HFFc6 (cell line): ENCODE measurements at regions not wholly inside any gene's neighbourhood (a gene's known extent, or its start where the extent isn't known, plus 50 kb on each side); places are given as distances from the start of the nearest gene placed in this dataset.
"Not testable (repeated sequence)": the region's sequence is repeated elsewhere in the genome, so short reads cannot be mapped to it uniquely, and the experiment has no call there.

Experiments used
- DNase-seq: peaks from one replicate; pipeline ENCODE4 v3.0.0-alpha.2; 2018
- H3K27ac Mint-ChIP-seq: 2 replicates; pipeline ENCODE4 v1.8.0; 2020; ENCODE audit warnings: mild to moderate bottlenecking, mixed read lengths
- H3K27me3 Mint-ChIP-seq: 2 replicates; pipeline ENCODE4 v1.8.0; 2021; ENCODE audit warnings: mild to moderate bottlenecking, moderate library complexity, mixed read lengths; ENCODE audit not compliant: insufficient read depth
- H3K36me3 Mint-ChIP-seq: 2 replicates; pipeline ENCODE4 v1.8.0; 2021; ENCODE audit warnings: low read depth, mixed read lengths
- H3K4me1 Mint-ChIP-seq: 2 replicates; pipeline ENCODE4 v1.8.0; 2020; ENCODE audit warnings: low read depth, mixed read lengths
- H3K4me3 Mint-ChIP-seq: 2 replicates; pipeline ENCODE4 v1.8.0; 2020; ENCODE audit warnings: mild to moderate bottlenecking, moderate library complexity, mixed read lengths
- H3K9me3 Mint-ChIP-seq: 2 replicates; pipeline ENCODE4 v1.8.0; 2020; ENCODE audit warnings: mild to moderate bottlenecking, mixed read lengths
- CTCF ChIP-seq: fragments of 200-600 bp; sonication (generic); IDR thresholded peaks from 2 replicates; pipeline ENCODE4 v1.5.0; 2021; ENCODE audit warnings: antibody characterized with exemption, mild to moderate bottlenecking

DNA sequence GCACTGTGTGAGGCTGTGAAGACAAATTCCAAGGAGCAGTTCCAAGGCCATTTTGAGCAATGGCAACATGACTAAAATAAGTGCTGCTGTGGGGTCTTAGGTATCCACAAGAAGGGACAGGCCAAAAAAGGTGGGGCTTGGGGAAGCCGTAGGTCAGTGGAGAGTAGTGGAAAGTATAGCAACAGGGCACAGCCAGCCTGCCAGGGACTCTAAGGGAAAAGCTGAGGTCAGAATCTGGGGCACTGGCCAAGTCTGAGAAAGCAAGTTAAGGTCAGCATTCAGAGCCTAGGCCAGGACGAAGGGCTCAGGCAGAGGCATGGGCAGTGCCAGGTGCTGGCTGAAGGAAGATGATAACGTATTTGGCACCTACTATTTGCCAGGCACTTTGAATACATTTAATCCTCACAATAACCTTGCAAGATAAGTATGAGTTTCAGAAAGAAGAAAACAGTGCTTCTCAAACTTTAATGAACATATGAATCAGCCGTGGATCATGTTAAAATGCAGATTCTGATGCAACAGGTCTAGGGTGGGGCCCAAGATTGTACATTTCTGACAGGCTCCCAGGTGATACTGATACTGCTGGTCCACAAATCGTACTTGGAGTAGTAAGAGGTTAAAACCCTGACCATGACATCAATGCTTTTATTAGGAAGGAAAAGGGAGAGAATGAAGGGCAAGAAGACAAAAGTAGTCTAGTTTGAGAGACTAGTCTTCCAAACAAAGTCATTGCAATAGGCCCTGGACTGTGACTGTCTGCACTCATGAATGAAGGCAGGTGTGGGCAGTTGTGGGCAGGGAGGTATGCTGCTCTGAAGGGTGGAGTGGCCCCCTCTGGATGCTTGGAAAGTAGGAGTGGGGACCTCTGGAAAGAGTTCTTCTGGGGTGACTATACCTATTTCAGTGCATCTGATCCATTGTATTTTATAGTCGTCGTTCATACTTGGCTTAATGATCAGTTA, 106.3 kb upstream of the ANKRD28 start:
- TF ChIP-seq CTCF = no peak
- H3K4me1 Mint-ChIP-seq = peaks cover 22% of the 10 kb centered on the region
- DNase-seq = no peak
- H3K27me3 Mint-ChIP-seq = peaks cover 10% of the 10 kb centered on the region
- no peak overlapping the region for H3K4me3 Mint-ChIP-seq
- no peak overlapping the region for H3K27ac Mint-ChIP-seq
- H3K36me3 Mint-ChIP-seq = no peaks in the 10 kb centered on the region
- no peaks in the 10 kb centered on the region for H3K9me3 Mint-ChIP-seq

GRCh38 chr3:15905041-15905440, 107.3 kb upstream of the ANKRD28 start:
- no peak for TF ChIP-seq CTCF
- Mint-ChIP-seq H3K36me3 (no peaks in the 10 kb centered on the region), H3K27ac (no peak overlapping the region), H3K4me3 (no peak overlapping the region), H3K27me3 (peaks cover 10% of the 10 kb centered on the region), H3K4me1 (peaks cover 14% of the 10 kb centered on the region), H3K9me3 (no peaks in the 10 kb centered on the region)
- no peak for DNase-seq

- not testable (repeated sequence) for H3K9me3 Mint-ChIP-seq, H3K27ac Mint-ChIP-seq, H3K36me3 Mint-ChIP-seq, DNase-seq, H3K4me3 Mint-ChIP-seq
- Mint-ChIP-seq H3K4me1 (peaks cover 14% of the 10 kb centered on the region), H3K27me3 (peaks cover 15% of the 10 kb centered on the region)
Observed at GRCh38 chr3:15907403-15907802, 109.6 kb upstream of the ANKRD28 start.

DNA sequence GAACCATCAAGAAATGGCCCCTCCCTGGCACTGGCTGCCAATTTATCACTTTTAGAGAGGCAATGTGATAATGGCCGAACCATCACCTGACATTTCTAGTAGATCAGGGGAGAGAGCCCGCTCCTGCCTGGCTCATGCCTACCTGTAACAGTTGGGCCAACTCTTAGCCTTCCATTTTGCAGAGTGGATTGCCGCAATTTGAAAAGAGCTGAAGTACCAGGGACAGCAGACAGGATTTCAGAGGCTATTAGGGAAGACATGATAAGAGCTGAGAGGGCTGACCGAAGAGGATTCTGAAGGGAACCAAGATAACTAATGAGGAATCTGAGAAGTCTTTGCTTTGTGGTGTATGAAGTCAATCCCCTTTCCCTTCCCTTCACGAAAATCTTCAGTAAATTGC, 121.2 kb upstream of the ANKRD28 start:
- DNase-seq = no peak
- Mint-ChIP-seq H3K36me3 (no peaks in the 10 kb centered on the region; the same call in 1 of the 2 replicates), H3K27ac (no peak overlapping the region), H3K27me3 (peaks cover 10% of the 10 kb centered on the region), H3K9me3 (peaks cover 2% of the 10 kb centered on the region), H3K4me1 (no peaks in the 10 kb centered on the region), H3K4me3 (no peak overlapping the region)
- no peak for TF ChIP-seq CTCF

DNA sequence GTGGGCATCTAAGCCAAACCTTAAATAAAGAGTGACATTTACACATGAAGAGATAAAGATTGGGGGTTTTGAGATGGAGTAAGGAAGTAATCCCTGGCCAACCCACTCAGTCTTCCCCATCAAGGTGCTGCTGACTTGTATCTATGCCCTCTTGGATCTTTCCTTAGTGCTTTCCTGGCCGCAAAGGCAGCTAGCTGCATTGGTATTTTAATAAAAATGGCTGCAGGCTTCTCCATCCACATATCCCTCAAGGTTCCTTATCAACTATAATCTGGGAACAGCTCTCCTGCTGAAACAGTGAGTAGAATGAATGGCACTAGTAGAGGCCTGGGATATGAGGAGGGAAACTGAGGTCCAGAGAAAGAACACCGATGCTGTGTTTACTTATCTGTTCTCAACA, 122.2 kb upstream of the ANKRD28 start:
- Mint-ChIP-seq H3K4me3 (no peak overlapping the region), H3K9me3 (no peaks in the 10 kb centered on the region), H3K27ac (no peak overlapping the region), H3K36me3 (no peaks in the 10 kb centered on the region), H3K4me1 (no peaks in the 10 kb centered on the region), H3K27me3 (peaks cover 7% of the 10 kb centered on the region)
- TF ChIP-seq CTCF = no peak
- DNase-seq = no peak

DNA sequence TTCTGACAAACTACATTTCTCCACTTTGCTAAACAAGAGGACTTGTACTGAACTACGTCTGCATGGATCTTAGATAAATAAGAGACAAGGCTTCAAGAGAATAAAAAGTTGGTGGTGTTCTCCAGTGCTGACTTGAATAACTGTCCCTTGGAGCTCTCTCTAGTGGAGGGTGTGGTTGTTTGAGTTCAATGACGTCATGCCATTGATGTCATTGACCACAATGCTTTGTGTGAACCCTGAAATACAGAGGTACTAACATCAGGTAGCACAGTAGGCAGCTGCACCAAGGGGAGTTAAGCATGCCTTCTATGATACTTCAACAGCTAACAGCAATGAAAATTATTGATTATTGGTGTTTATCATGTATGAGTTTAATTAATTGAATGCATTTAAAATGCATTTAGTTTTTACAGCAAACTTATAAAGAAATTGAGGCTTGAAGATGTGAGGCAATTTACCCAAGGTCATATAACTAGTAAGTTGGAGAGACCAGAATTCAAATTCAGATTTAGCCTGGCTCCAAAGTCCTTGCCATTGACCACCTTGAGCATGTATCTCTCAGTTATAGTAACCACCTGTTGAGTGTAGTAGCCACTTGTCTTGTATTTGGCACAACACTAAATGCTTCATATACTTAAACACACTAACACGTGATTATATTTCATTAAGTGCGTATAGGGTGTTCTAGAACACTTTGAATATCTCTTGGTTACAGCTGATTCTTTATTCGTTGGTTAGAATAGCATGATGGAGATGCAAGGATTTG, 126.0 kb upstream of the ANKRD28 start:
- H3K27ac Mint-ChIP-seq = no peak overlapping the region
- no peaks in the 10 kb centered on the region for H3K9me3 Mint-ChIP-seq
- no peak overlapping the region for H3K4me3 Mint-ChIP-seq
- no peak for TF ChIP-seq CTCF
- H3K4me1 Mint-ChIP-seq = no peaks in the 10 kb centered on the region; the same call in 1 of the 2 replicates
- peaks cover 8% of the 10 kb centered on the region for H3K27me3 Mint-ChIP-seq
- DNase-seq = no peak
- H3K36me3 Mint-ChIP-seq = no peaks in the 10 kb centered on the region
